HG03108 (cell line): ENCODE measurements at regions not wholly inside any gene's neighbourhood (a gene's known extent, or its start where the extent isn't known, plus 50 kb on each side); places are given as distances from the start of the nearest gene placed in this dataset.
"Not testable (repeated sequence)": the region's sequence is repeated elsewhere in the genome, so short reads cannot be mapped to it uniquely, and the experiment has no call there.

Experiments used
- ATAC-seq: cut with Tn5 transposase; IDR thresholded peaks from one replicate; pipeline ENCODE4 v1.9.1; 2021; ENCODE audit warnings: moderate library complexity; ENCODE audit not compliant: unreplicated experiment

GRCh38 chr4:105023668-105024055 is 123.0 kb upstream of the TET2 start:
- no peak for ATAC-seq

GRCh38 chr4:105025263-105026017 is 121.2 kb upstream of the TET2 start:
- no peak for ATAC-seq

GRCh38 chr4:105036991-105037390 is 109.7 kb upstream of the TET2 start:
- no peak for ATAC-seq

GRCh38 chr4:105042451-105042850 is 104.2 kb upstream of the TET2 start:
- no peak for ATAC-seq

GRCh38 chr4:105050896-105051295 is 95.8 kb upstream of the TET2 start:
- no peak for ATAC-seq

GRCh38 chr4:105057370-105058105 is 89.1 kb upstream of the TET2 start:
- no peak for ATAC-seq

GRCh38 chr4:105058177-105058812 is 88.4 kb upstream of the TET2 start:
- ATAC-seq, result no peak

GRCh38 chr4:105059337-105059736 is 87.3 kb upstream of the TET2 start:
- peak; percentile 22 for ATAC-seq

GRCh38 chr4:105060628-105061027 is 86.0 kb upstream of the TET2 start:
- ATAC-seq, result peak; percentile 88

- ATAC-seq, result peak; percentile 28
Measured at GRCh38 chr4:105061136-105061696, 85.5 kb upstream of the TET2 start.

- ATAC-seq, result no peak
Measured at GRCh38 chr4:105061731-105062130, 84.9 kb upstream of the TET2 start.

- ATAC-seq, result no peak
Measured at GRCh38 chr4:105066401-105066800, 80.3 kb upstream of the TET2 start.

GRCh38 chr4:105067431-105067830 is 79.2 kb upstream of the TET2 start:
- no peak for ATAC-seq

- ATAC-seq, result no peak
Measured at GRCh38 chr4:105067946-105068345, 78.7 kb upstream of the TET2 start.

GRCh38 chr4:105068516-105068915 is 78.2 kb upstream of the TET2 start:
- ATAC-seq, result no peak

GRCh38 chr4:105072095-105072494 is 74.6 kb upstream of the TET2 start:
- not testable (repeated sequence) for ATAC-seq

- ATAC-seq, result no peak
Measured at GRCh38 chr4:105074097-105074496, 72.6 kb upstream of the TET2 start.

GRCh38 chr4:105075045-105075444 is 71.6 kb upstream of the TET2 start:
- ATAC-seq, result no peak

- no peak for ATAC-seq
Measured at GRCh38 chr4:105088110-105088879, 58.4 kb upstream of the TET2 start.

- no peak for ATAC-seq
Measured at GRCh38 chr4:105092356-105092755, 54.3 kb upstream of the TET2 start.

- ATAC-seq, result no peak
Measured at GRCh38 chr4:105092768-105093167, 53.9 kb upstream of the TET2 start.
